ENCODE measurements at regions not wholly inside any gene's neighbourhood (a gene's known extent, or its start where the extent isn't known, plus 50 kb on each side); places are given as distances from the start of the nearest gene placed in this dataset.

GRCh38 chr7:46488607-46489006 is 567.5 kb upstream of the IGFBP3 start:
- no peak for TF ChIP-seq CTCF (IDR thresholded peaks at IDR 0.05)
- no peak for TF ChIP-seq POLR2A (IDR thresholded peaks at IDR 0.05)

All from heart left ventricle (tissue), 13 donors.